ENCODE measurements at regions not wholly inside any gene's neighbourhood (a gene's known extent, or its start where the extent isn't known, plus 50 kb on each side); places are given as distances from the start of the nearest gene placed in this dataset.

- no peak for FAIRE-seq
- no peak for DNase-seq (ENCODE audit: low spot score in 2 of 2)
Observed at GRCh38 chr12:92297405-92297804, 151.8 kb upstream of the BTG1 start.

GRCh38 chr12:92295523-92295922 is 149.9 kb upstream of the BTG1 start:
- no peak for DNase-seq (ENCODE audit: low spot score in 2 of 2)

GRCh38 chr12:92294676-92295440 is 149.2 kb upstream of the BTG1 start:
- FAIRE-seq: no peak
- no peak for DNase-seq (ENCODE audit: low spot score in 2 of 2)

More at GRCh38 chr12:92295523-92295922, 149.9 kb upstream of the BTG1 start:
- FAIRE-seq: no peak

GRCh38 chr12:92292016-92292415 is 146.4 kb upstream of the BTG1 start:
- FAIRE-seq (no peak), DNase-seq (ENCODE audit: low spot score in 2 of 2) (no peak)

GRCh38 chr12:92290886-92291285 is 145.2 kb upstream of the BTG1 start:
- no peak for FAIRE-seq
- DNase-seq (ENCODE audit: low spot score in 2 of 2): no peak

- FAIRE-seq (no peak), DNase-seq (ENCODE audit: low spot score in 2 of 2) (no peak)
Observed at GRCh38 chr12:92290350-92290695, 144.7 kb upstream of the BTG1 start.

GRCh38 chr12:92289629-92290349 is 144.1 kb upstream of the BTG1 start:
- no peak for FAIRE-seq

GRCh38 chr12:92288561-92288960 is 142.9 kb upstream of the BTG1 start:
- FAIRE-seq (no peak), DNase-seq (ENCODE audit: low spot score in 2 of 2) (no peak)

More at GRCh38 chr12:92289629-92290349, 144.1 kb upstream of the BTG1 start:
- no peak for DNase-seq (ENCODE audit: low spot score in 2 of 2)

GRCh38 chr12:92278378-92278828 is 132.8 kb upstream of the BTG1 start:
- no peak for DNase-seq (ENCODE audit: low spot score in 2 of 2)
- FAIRE-seq: no peak

GRCh38 chr12:92277795-92278194 is 132.1 kb upstream of the BTG1 start:
- FAIRE-seq (no peak), DNase-seq (ENCODE audit: low spot score in 2 of 2) (no peak)

- FAIRE-seq: no peak
- no peak for DNase-seq (ENCODE audit: low spot score in 2 of 2)
Observed at GRCh38 chr12:92276276-92276675, 130.6 kb upstream of the BTG1 start.

GRCh38 chr12:92275443-92276154 is 130.0 kb upstream of the BTG1 start:
- FAIRE-seq: no peak
- no peak for DNase-seq (ENCODE audit: low spot score in 2 of 2)

GRCh38 chr12:92273076-92273475 is 127.4 kb upstream of the BTG1 start:
- no peak for DNase-seq (ENCODE audit: low spot score in 2 of 2)
- FAIRE-seq: no peak

GRCh38 chr12:92272061-92272964 is 126.7 kb upstream of the BTG1 start:
- no peak for FAIRE-seq
- no peak for DNase-seq (ENCODE audit: low spot score in 2 of 2)

- no peak for FAIRE-seq
- DNase-seq (ENCODE audit: low spot score in 2 of 2): no peak
Observed at GRCh38 chr12:92271341-92271740, 125.7 kb upstream of the BTG1 start.

GRCh38 chr12:92270521-92270920 is 124.9 kb upstream of the BTG1 start:
- no peak for DNase-seq (ENCODE audit: low spot score in 2 of 2)
- no peak for FAIRE-seq

GRCh38 chr12:92268946-92269345 is 123.3 kb upstream of the BTG1 start:
- DNase-seq (ENCODE audit: low spot score in 2 of 2) (no peak), FAIRE-seq (no peak)

- FAIRE-seq (no peak), DNase-seq (ENCODE audit: low spot score in 2 of 2) (no peak)
Observed at GRCh38 chr12:92261692-92262091, 116.0 kb upstream of the BTG1 start.

- FAIRE-seq (no peak), DNase-seq (ENCODE audit: low spot score in 2 of 2) (no peak)
Observed at GRCh38 chr12:92261071-92261470, 115.4 kb upstream of the BTG1 start.

- no peak for FAIRE-seq
- no peak for DNase-seq (ENCODE audit: low spot score in 2 of 2)
Observed at GRCh38 chr12:92259696-92260251, 114.1 kb upstream of the BTG1 start.
